HUES64 (cell line): ENCODE measurements at regions not wholly inside any gene's neighbourhood (a gene's known extent, or its start where the extent isn't known, plus 50 kb on each side); places are given as distances from the start of the nearest gene placed in this dataset.

Experiments used
- H3K27ac ChIP-seq: 2 replicates; pipeline ENCODE4 v1.7.0; 2013; ENCODE audit warnings: low read depth, low read length, inconsistent platforms
- H3K27me3 ChIP-seq: 2 replicates; pipeline ENCODE4 v1.6.1; 2013; ENCODE audit warnings: mild to moderate bottlenecking, low read length; ENCODE audit not compliant: insufficient read depth
- H3K36me3 ChIP-seq: 2 replicates; pipeline ENCODE4 v1.6.1; 2013; ENCODE audit warnings: mild to moderate bottlenecking, low read length; ENCODE audit not compliant: insufficient read depth
- H3K4me1 ChIP-seq: 2 replicates; pipeline ENCODE4 v1.6.1; 2013; ENCODE audit warnings: mild to moderate bottlenecking, low read length, moderate library complexity; ENCODE audit not compliant: insufficient read depth
- H3K4me3 ChIP-seq: 2 replicates; pipeline ENCODE4 v1.5.1; 2013; ENCODE audit warnings: mild to moderate bottlenecking, low read length, moderate library complexity
- H3K9ac ChIP-seq: 2 replicates; pipeline ENCODE4 v1.6.1; 2013; ENCODE audit warnings: mild to moderate bottlenecking, low read depth, low read length
- H3K9me3 ChIP-seq: 2 replicates; pipeline ENCODE4 v1.6.1; 2013; ENCODE audit warnings: low read depth, low read length; ENCODE audit not compliant: insufficient read depth
- WGBS: fragments of 150-250, 120-280 bp; methylation state at CpG from one replicate; pipeline ENCODE4 v1.1.7; 2013; ENCODE audit warnings: missing lambda C conversion rate; 5-methylcytosine and 5-hydroxymethylcytosine counted together

GRCh38 chr1:57747818-57748217, 324.0 kb upstream of the DAB1 start:
- H3K36me3 ChIP-seq: no peaks in the 10 kb centered on the region
- no peaks in the 10 kb centered on the region for H3K27me3 ChIP-seq
- no peak overlapping the region for H3K9ac ChIP-seq
- no peak overlapping the region for H3K27ac ChIP-seq
- no peak overlapping the region for H3K4me3 ChIP-seq
- no peaks in the 10 kb centered on the region for H3K9me3 ChIP-seq
- 95% methylated on average over 1 of the region's 1 CpG for WGBS
- no peaks in the 10 kb centered on the region for H3K4me1 ChIP-seq

- H3K9me3 ChIP-seq: no peaks in the 10 kb centered on the region
- H3K36me3 ChIP-seq: no peaks in the 10 kb centered on the region
- H3K4me1 ChIP-seq: no peaks in the 10 kb centered on the region
- no peaks in the 10 kb centered on the region for H3K27me3 ChIP-seq
- no peak overlapping the region for H3K9ac ChIP-seq
- H3K27ac ChIP-seq: no peak overlapping the region
- no peak overlapping the region for H3K4me3 ChIP-seq
- WGBS: 88% methylated on average over 4 of the region's 4 CpGs
Observed at GRCh38 chr1:57741521-57741920, 317.7 kb upstream of the DAB1 start.

- Histone ChIP-seq H3K27ac (no peak overlapping the region), H3K27me3 (no peaks in the 10 kb centered on the region), H3K4me1 (no peaks in the 10 kb centered on the region), H3K36me3 (no peaks in the 10 kb centered on the region), H3K9me3 (no peaks in the 10 kb centered on the region), H3K9ac (no peak overlapping the region), H3K4me3 (no peak overlapping the region)
- 94% methylated on average over 6 of the region's 6 CpGs for WGBS
Observed at GRCh38 chr1:57736940-57737339, 313.1 kb upstream of the DAB1 start.

DNA sequence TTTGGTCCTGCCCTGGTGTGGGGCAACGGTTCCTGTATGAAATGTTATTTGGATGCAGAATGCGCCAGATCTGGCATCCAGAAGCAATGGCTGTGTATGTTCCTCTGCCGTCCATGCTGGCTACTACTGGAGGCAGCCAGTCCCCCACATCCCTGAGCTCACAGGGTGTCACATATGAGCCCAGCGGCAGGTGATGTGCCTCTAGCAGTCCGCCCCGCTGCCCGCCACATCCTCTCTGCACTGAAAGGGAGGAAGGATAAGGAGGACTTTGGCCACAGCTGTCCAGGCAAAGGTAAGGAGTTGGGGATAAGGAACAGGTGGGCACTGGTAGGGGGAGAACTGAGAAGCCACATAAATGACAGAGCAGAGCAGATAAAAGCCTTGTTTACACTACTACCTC, 305.3 kb upstream of the DAB1 start:
- Histone ChIP-seq H3K9ac (no peak overlapping the region), H3K27ac (no peak overlapping the region), H3K36me3 (no peaks in the 10 kb centered on the region), H3K4me1 (peaks cover 13% of the 10 kb centered on the region), H3K4me3 (no peak overlapping the region), H3K9me3 (no peaks in the 10 kb centered on the region), H3K27me3 (no peaks in the 10 kb centered on the region)
- WGBS: 96% methylated on average over 7 of the region's 7 CpGs

- Histone ChIP-seq H3K27ac (no peak overlapping the region), H3K36me3 (no peaks in the 10 kb centered on the region), H3K4me3 (no peak overlapping the region), H3K27me3 (no peaks in the 10 kb centered on the region), H3K9ac (no peak overlapping the region), H3K4me1 (peaks cover 21% of the 10 kb centered on the region), H3K9me3 (no peaks in the 10 kb centered on the region)
- WGBS: 93% methylated on average over 5 of the region's 5 CpGs
Observed at GRCh38 chr1:57727121-57727520, 303.3 kb upstream of the DAB1 start.

DNA sequence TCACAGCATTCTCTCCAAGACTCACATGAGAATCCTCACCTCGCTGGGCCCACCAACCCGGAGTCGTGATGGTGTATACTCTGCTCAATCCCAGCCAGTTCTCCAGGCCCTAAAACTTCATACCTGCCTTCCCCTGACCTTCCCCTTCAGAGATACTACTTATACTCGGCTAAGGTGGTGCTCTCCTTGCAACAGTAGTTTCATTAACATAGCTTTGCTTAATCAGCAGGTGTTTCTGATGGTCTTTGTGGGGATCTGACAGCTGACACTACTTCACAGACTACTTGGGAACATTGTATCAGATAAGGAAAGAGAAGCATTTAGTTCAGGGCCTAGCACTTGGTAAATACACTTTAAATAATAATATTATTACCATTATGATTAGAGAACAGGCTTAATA, 301.5 kb upstream of the DAB1 start:
- H3K4me1 ChIP-seq: peaks cover 21% of the 10 kb centered on the region
- no peaks in the 10 kb centered on the region for H3K36me3 ChIP-seq
- H3K27ac ChIP-seq: no peak overlapping the region
- no peak overlapping the region for H3K9ac ChIP-seq
- no peaks in the 10 kb centered on the region for H3K27me3 ChIP-seq
- 72% methylated on average over 4 of the region's 4 CpGs for WGBS
- H3K9me3 ChIP-seq: no peaks in the 10 kb centered on the region
- H3K4me3 ChIP-seq: no peak overlapping the region

DNA sequence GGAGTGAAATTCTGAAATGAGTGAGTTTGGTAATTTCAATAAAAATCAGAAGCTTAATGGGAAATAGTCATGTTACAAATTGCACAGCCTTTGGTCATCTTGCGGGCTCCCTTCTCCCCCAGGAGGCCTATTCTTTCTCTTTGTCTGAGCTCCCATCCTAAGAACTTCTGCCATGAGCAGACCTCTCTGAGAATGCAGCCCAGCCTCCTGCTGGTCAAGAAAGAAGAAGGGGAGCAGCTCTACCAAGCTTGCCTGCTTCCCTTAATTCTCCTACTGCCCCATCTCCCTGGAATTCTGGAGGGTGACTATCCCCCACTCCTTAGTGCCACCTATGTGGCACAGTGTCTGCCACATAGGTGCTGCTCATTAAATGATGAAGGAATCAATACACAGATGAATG, 300.7 kb upstream of the DAB1 start:
- Histone ChIP-seq H3K4me3 (no peak overlapping the region), H3K36me3 (no peaks in the 10 kb centered on the region), H3K9me3 (no peaks in the 10 kb centered on the region), H3K9ac (no peak overlapping the region), H3K27ac (no peak overlapping the region), H3K27me3 (no peaks in the 10 kb centered on the region), H3K4me1 (peaks cover 21% of the 10 kb centered on the region)
- WGBS: 38% methylated on average over 1 of the region's 1 CpG

DNA sequence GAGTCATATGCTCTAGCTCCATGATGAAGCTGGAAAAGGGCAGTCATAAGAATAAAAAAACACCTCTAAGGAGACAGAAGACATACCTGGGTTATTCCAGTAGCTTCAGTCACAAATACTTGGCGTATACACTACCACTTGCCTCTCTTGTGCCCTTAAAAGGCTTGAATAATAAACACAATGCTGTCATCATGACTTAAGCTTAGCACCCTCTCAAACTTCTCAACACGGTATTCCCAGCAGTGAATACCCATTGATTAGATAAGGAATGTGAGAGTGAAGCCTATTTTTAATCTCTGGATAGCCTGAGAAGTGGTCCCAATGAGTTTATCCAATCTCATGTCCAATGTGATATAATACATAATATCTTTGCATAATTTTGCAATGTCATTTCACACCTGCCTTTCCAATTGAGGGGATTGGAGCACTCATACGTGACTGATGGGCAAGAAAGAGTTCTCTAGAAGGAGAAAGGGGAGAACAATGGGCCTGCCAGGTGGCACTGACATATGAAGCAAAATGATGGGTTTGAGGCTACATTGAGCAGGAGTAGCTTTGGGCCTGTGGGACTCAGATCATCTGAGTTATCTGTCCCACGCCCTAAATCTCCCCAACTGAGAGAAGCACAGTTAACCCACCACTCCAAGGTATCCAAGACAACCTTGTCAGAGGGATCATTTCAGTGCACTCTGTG, 298.6 kb upstream of the DAB1 start:
- no peak overlapping the region for H3K27ac ChIP-seq
- H3K4me1 ChIP-seq: peaks cover 21% of the 10 kb centered on the region
- WGBS: 91% methylated on average over 3 of the region's 4 CpGs
- H3K4me3 ChIP-seq: no peak overlapping the region
- no peaks in the 10 kb centered on the region for H3K36me3 ChIP-seq
- no peaks in the 10 kb centered on the region for H3K27me3 ChIP-seq
- no peak overlapping the region for H3K9ac ChIP-seq
- H3K9me3 ChIP-seq: no peaks in the 10 kb centered on the region

- Histone ChIP-seq H3K4me3 (no peak overlapping the region), H3K9ac (no peak overlapping the region), H3K36me3 (no peaks in the 10 kb centered on the region), H3K4me1 (peaks cover 21% of the 10 kb centered on the region), H3K27me3 (no peaks in the 10 kb centered on the region), H3K27ac (no peak overlapping the region), H3K9me3 (no peaks in the 10 kb centered on the region)
- 98% methylated on average over 2 of the region's 2 CpGs for WGBS
Observed at GRCh38 chr1:57721001-57721400, 297.1 kb upstream of the DAB1 start.

GRCh38 chr1:57719274-57719673, 295.4 kb upstream of the DAB1 start:
- Histone ChIP-seq H3K9ac (no peak overlapping the region), H3K27me3 (no peaks in the 10 kb centered on the region), H3K27ac (no peak overlapping the region), H3K36me3 (no peaks in the 10 kb centered on the region), H3K4me3 (no peak overlapping the region), H3K9me3 (no peaks in the 10 kb centered on the region), H3K4me1 (peaks cover 8% of the 10 kb centered on the region)
- 61% methylated on average over 5 of the region's 5 CpGs for WGBS

GRCh38 chr1:57713501-57713900, 289.6 kb upstream of the DAB1 start:
- Histone ChIP-seq H3K4me3 (no peak overlapping the region), H3K9ac (no peak overlapping the region), H3K36me3 (no peaks in the 10 kb centered on the region), H3K27ac (no peak overlapping the region), H3K27me3 (no peaks in the 10 kb centered on the region), H3K4me1 (peaks cover 6% of the 10 kb centered on the region; the same call in 1 of the 2 replicates), H3K9me3 (no peaks in the 10 kb centered on the region)

DNA sequence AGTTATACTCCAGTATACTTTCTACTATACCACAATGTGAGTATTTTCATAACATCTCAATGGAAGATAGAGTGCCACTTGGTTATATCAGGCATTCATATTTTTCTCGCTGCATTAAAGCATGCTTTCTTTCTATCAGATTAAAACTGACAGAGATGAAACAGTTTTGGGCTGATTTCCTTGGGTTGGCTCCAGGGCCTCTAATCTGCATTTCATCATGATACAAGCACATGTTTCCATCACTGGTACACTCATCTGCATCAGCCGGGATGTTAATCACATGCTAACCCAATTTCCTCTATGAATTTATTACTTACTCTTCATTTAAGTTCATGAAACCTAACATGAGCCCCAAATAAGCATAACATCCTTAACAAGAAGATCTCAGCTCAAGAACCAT, 289.0 kb upstream of the DAB1 start:
- no peak overlapping the region for H3K27ac ChIP-seq
- 98% methylated on average over 2 of the region's 2 CpGs for WGBS
- H3K9ac ChIP-seq: no peak overlapping the region
- no peak overlapping the region for H3K4me3 ChIP-seq
- no peaks in the 10 kb centered on the region for H3K9me3 ChIP-seq
- no peaks in the 10 kb centered on the region for H3K27me3 ChIP-seq
- H3K4me1 ChIP-seq: peaks cover 6% of the 10 kb centered on the region; the same call in 1 of the 2 replicates
- H3K36me3 ChIP-seq: no peaks in the 10 kb centered on the region
